Superior temporal gyrus (tissue), 1 donor: ENCODE measurements at regions not wholly inside any gene's neighbourhood (a gene's known extent, or its start where the extent isn't known, plus 50 kb on each side); places are given as distances from the start of the nearest gene placed in this dataset.

Experiments used
- DNase-seq: peaks from one replicate; pipeline ENCODE4 v3.0.0-alpha.2; 2016; ENCODE audit errors: extremely low spot score

- no peak for DNase-seq
Observed at GRCh38 chr11:106581399-106581798, 436.9 kb downstream of the GUCY1A2 start.

- no peak for DNase-seq
Observed at GRCh38 chr11:106585061-106585460, 433.2 kb downstream of the GUCY1A2 start.

- DNase-seq = no peak
Observed at GRCh38 chr11:106594751-106595351, 423.4 kb downstream of the GUCY1A2 start.

- no peak for DNase-seq
Observed at GRCh38 chr11:106601684-106602297, 416.5 kb downstream of the GUCY1A2 start.

- no peak for DNase-seq
Observed at GRCh38 chr11:106608677-106609076, 409.6 kb downstream of the GUCY1A2 start.

GRCh38 chr11:106614262-106614661 lies 404.0 kb downstream of the GUCY1A2 start:
- no peak for DNase-seq

GRCh38 chr11:106619320-106619990 lies 398.8 kb downstream of the GUCY1A2 start:
- DNase-seq = no peak

- DNase-seq = no peak
Observed at GRCh38 chr11:106621484-106621883, 396.8 kb downstream of the GUCY1A2 start.
